GOT3 (cell line): ENCODE measurements at regions not wholly inside any gene's neighbourhood (a gene's known extent, or its start where the extent isn't known, plus 50 kb on each side); places are given as distances from the start of the nearest gene placed in this dataset.

Source experiments
- DNase-seq: peaks from one replicate; lab custom pipeline; 2025; ENCODE audit warnings: mixed read lengths; lab: John Stamatoyannopoulos, UW

DNA sequence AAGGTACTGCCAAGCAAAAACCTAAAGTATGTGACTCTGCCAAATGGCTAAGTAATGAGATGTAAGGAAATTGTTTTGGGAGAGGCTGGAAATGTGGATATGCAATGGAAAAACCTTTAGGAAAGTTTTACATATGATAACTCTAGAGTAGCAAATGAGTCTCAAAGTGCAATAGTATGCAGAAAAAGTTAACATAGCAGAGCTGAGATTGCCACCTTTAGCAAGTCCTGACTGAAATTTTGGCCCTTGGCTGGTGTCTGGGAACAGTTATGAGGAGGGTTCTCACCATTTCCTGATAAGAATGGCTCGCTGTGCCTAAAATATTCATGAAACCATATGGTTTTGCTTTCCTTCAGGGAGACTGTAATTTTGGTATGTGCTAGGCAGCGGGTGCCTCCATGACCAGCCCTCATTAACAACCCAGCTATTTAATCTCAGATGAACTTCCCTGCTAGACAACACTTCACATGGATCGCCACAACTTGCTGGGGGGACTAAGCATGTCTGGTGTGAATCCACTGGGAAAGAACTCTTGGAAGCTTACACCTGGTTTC, 72.3 kb upstream of the ERBB4 start:
- DNase-seq = no peak

- no peak for DNase-seq
Measured at GRCh38 chr2:212609479-212609878, 70.9 kb upstream of the ERBB4 start.

GRCh38 chr2:212607080-212607479, 68.5 kb upstream of the ERBB4 start:
- DNase-seq = no peak

- no peak for DNase-seq
Measured at GRCh38 chr2:212606232-212606631, 67.6 kb upstream of the ERBB4 start.

GRCh38 chr2:212596688-212597087, 58.1 kb upstream of the ERBB4 start:
- no peak for DNase-seq

- DNase-seq = no peak
Measured at GRCh38 chr2:212596276-212596675, 57.7 kb upstream of the ERBB4 start.

GRCh38 chr2:212595036-212595654, 56.5 kb upstream of the ERBB4 start:
- DNase-seq = no peak

DNA sequence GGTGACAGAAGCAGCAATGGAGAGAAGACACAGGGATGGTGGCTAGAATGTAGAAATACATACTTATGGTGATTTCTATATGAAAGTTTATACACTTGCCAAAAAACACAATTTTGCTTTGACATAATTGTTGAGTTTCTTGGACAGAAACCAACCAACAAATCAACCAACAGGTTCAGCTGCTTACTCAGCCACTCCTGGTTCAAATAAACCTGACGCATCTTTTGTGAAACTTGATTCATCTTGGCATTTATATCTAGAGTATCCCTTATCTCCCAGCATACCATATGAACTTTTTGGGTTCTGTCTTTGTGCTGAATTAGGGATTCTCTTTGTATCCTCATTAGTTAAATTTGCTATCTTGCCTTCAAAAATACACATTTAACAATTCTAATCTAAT, 54.1 kb upstream of the ERBB4 start:
- DNase-seq = no peak
